Limb (tissue), 2 donors: ENCODE measurements at regions not wholly inside any gene's neighbourhood (a gene's known extent, or its start where the extent isn't known, plus 50 kb on each side); places are given as distances from the start of the nearest gene placed in this dataset.

Experiments
- DNase-seq, 2 donors: peaks; one replicate each; pipeline ENCODE4 v3.0.0-alpha.2; 2016; ENCODE audit errors: extremely low spot score in 2 of 2

GRCh38 chr10:121414366-121415062 is 183.7 kb downstream of the FGFR2 start:
- no peak for DNase-seq

- no peak for DNase-seq
These were observed 183.2 kb downstream of the FGFR2 start for GRCh38 chr10:121415063-121415399.

- DNase-seq, result no peak
These were observed 182.2 kb downstream of the FGFR2 start for GRCh38 chr10:121416071-121416470.

- DNase-seq, result no peak
These were observed 180.9 kb downstream of the FGFR2 start for GRCh38 chr10:121417298-121417697.

- no peak for DNase-seq
These were observed 180.0 kb downstream of the FGFR2 start for GRCh38 chr10:121418126-121418777.

GRCh38 chr10:121420006-121420405 is 178.2 kb downstream of the FGFR2 start:
- DNase-seq, result peak in 1 of 2 donors; percentile 20

GRCh38 chr10:121422096-121422495 is 176.1 kb downstream of the FGFR2 start:
- no peak for DNase-seq

GRCh38 chr10:121425623-121426022 is 172.6 kb downstream of the FGFR2 start:
- peak in 1 of 2 donors; percentile 16 for DNase-seq

- no peak for DNase-seq
These were observed 171.9 kb downstream of the FGFR2 start for GRCh38 chr10:121426307-121426706.
